HCT116 (cell line): ENCODE measurements at regions not wholly inside any gene's neighbourhood (a gene's known extent, or its start where the extent isn't known, plus 50 kb on each side); places are given as distances from the start of the nearest gene placed in this dataset.

Source experiments
- EZH2 ChIP-seq: fragments of 200-600 bp; sonication (generic); IDR thresholded peaks from 2 replicates; pipeline ENCODE4 v1.6.1; 2017; ENCODE audit warnings: antibody characterized with exemption, mixed run types
- POLR2A ChIP-seq: IDR thresholded peaks from 2 replicates; pipeline ENCODE4 v1.7.0; 2011; ENCODE audit warnings: borderline replicate concordance; ENCODE audit not compliant: insufficient read depth, insufficient read length; ENCODE audit errors: extremely low read depth
- POLR2AphosphoS5 ChIP-seq: IDR thresholded peaks from 2 replicates; pipeline ENCODE4 v1.6.1; 2011; ENCODE audit warnings: mild to moderate bottlenecking, low read depth, low read length, moderate library complexity
- SIN3A ChIP-seq: IDR thresholded peaks from 2 replicates; pipeline ENCODE4 v1.6.1; 2012; ENCODE audit warnings: low read depth
- SP1 ChIP-seq: IDR thresholded peaks from 2 replicates; pipeline ENCODE4 v1.6.1; 2012; ENCODE audit warnings: low read depth
- SRF ChIP-seq: IDR thresholded peaks from 2 replicates; pipeline ENCODE4 v1.6.1; 2012; ENCODE audit warnings: low read depth
- ZNF274 ChIP-seq: fragments of 200-500 bp; sonication (Bioruptor generic); IDR thresholded peaks from 2 replicates; pipeline ENCODE4 v1.6.1; 2014; ENCODE audit warnings: mild to moderate bottlenecking, low read depth, low read length, inconsistent platforms
- TF ChIP-seq, protein P1 (sequence below), 3 experiments: fragments of 200-600 bp in 1 of 3; sonication (generic) in 1 of 3; IDR thresholded peaks in 2 of 3; conservative IDR thresholded peaks in 1 of 3; 2 replicates each; pipeline ENCODE4 v1.5.1; 2012 to 2017; ENCODE audit warnings: low read depth in 2 of 3, low read length in 2 of 3, antibody characterized with exemption in 1 of 3, borderline replicate concordance in 1 of 3, control low read depth in 1 of 3, mild to moderate bottlenecking in 1 of 3, mixed read lengths in 1 of 3, mixed run types in 1 of 3, moderate library complexity in 1 of 3; ENCODE audit not compliant: insufficient read depth in 1 of 3

DNA sequence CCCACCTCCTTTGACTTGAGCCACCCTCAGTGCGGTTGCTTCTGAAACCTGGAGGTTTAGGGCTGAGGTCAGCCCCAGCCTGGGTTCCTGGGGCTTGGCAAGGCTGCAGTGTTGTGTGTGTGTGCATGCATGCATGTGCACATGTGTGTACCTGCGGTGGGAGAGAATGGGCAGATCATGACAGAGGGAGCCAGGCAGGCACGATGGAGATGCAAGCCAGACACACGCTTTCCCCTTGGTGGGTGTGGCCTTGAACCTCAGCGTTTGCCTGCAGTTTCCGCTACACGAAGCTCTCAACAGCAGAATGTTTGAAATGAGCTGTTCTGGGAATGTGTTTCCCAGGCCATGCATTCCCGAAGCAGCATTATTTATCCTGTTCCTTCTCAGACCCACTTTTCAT is 65.9 kb upstream of the RAPGEF1 start:
- TF ChIP-seq, protein P1, sequence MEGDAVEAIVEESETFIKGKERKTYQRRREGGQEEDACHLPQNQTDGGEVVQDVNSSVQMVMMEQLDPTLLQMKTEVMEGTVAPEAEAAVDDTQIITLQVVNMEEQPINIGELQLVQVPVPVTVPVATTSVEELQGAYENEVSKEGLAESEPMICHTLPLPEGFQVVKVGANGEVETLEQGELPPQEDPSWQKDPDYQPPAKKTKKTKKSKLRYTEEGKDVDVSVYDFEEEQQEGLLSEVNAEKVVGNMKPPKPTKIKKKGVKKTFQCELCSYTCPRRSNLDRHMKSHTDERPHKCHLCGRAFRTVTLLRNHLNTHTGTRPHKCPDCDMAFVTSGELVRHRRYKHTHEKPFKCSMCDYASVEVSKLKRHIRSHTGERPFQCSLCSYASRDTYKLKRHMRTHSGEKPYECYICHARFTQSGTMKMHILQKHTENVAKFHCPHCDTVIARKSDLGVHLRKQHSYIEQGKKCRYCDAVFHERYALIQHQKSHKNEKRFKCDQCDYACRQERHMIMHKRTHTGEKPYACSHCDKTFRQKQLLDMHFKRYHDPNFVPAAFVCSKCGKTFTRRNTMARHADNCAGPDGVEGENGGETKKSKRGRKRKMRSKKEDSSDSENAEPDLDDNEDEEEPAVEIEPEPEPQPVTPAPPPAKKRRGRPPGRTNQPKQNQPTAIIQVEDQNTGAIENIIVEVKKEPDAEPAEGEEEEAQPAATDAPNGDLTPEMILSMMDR (IDR thresholded peaks at IDR 0.05 in 2 of 3, conservative IDR thresholded peaks at IDR 0.05 in 1 of 3; ENCODE audit: borderline replicate concordance in 1 of 3, insufficient read depth in 1 of 3, low read depth in 2 of 3, low read length in 2 of 3), result no peak
- TF ChIP-seq SP1, result no peak
- TF ChIP-seq POLR2A, result no peak
- TF ChIP-seq SRF, result no peak
- no peak for TF ChIP-seq SIN3A
- no peak for TF ChIP-seq POLR2AphosphoS5
- no peak for TF ChIP-seq ZNF274
- TF ChIP-seq EZH2, result no peak
